ENCODE measurements at regions not wholly inside any gene's neighbourhood (a gene's known extent, or its start where the extent isn't known, plus 50 kb on each side); places are given as distances from the start of the nearest gene placed in this dataset.

DNA sequence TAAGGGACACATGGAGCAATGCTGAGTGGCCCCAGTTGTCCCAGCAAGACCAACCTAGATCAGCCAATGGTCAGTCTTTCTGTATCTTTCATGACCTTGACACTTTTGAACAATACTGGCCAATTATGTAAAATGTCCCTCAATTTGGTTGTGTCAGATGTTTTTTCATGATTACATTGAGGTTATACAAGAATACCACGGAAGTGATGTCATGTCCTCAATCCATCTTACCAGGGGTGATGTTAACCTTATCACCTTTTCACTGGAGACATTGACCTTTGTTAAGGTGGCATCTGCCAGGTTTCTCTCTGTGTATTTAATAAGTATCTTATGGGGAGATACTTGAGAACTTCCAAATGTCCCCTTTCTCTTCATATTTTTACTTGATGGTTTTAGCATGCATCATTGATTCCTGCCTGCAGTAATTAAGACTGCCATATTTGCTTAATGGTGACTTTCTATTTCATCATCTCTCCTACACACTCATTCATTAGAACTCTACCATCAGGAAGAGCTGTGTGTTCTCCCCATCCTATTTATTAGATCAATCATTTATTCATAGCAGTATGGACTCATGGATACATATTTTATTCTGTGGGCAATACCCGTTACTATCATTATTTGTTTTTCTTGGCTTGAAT is 64.7 kb upstream of the RFLNA start:
- Mint-ChIP-seq H3K27me3 (peaks cover 70% of the 10 kb centered on the region), H3K9me3 (peaks cover 6% of the 10 kb centered on the region), H3K4me1 (no peaks in the 10 kb centered on the region), H3K4me3 (no peak overlapping the region), H3K36me3 (ENCODE audit: insufficient read depth) (peaks cover 2% of the 10 kb centered on the region), H3K27ac (ENCODE audit: low read depth) (no peak overlapping the region)
- DNase-seq (ENCODE audit: low spot score in 2 of 2) (no peak), ATAC-seq (replicated peaks; ENCODE audit: extremely low read depth, poor library complexity, severe bottlenecking) (no peak)

GRCh38 chr12:124230789-124231188 is 64.1 kb upstream of the RFLNA start:
- H3K27ac Mint-ChIP-seq (ENCODE audit: low read depth) = no peak overlapping the region
- no peak for DNase-seq (ENCODE audit: low spot score in 2 of 2)
- H3K9me3 Mint-ChIP-seq = peaks cover 6% of the 10 kb centered on the region
- H3K36me3 Mint-ChIP-seq (ENCODE audit: insufficient read depth) = peaks cover 2% of the 10 kb centered on the region
- no peak for ATAC-seq (replicated peaks; ENCODE audit: extremely low read depth, poor library complexity, severe bottlenecking)
- H3K4me3 Mint-ChIP-seq = no peak overlapping the region
- peaks cover 66% of the 10 kb centered on the region for H3K27me3 Mint-ChIP-seq
- H3K4me1 Mint-ChIP-seq = no peaks in the 10 kb centered on the region

DNA sequence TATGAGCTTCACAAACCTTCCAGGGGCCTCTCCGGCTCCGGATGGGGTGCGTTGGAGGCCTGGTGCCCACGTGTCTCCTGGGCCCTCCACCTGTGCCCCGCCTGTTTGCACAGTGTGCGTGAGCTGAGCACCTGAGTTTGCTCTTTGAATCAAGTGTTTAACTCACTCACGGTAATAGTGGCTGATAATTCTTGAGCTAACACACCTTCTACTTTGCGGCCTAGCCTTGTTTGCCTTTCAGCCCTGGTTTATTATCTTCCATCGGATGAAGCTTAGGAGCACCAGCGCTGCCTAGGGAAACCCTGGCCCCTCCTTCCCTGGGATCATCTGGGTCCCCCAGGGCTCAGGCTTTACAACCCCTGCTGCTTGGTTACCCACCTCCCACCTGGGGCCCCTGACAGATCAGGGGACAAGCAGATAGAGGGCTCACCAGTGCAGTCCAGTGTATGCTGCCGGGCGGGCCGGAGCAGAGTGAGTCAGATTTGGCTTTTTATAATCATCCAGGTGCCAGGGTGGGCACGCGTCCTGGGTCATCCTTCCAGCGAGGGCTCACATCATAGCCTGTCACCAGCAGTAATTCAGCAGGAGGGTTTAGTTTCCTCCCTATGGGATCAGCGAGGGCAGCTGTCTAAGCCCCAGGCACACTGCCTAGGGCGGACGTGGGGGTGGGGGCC is 62.8 kb upstream of the RFLNA start:
- Mint-ChIP-seq H3K27ac (ENCODE audit: low read depth) (no peak overlapping the region), H3K27me3 (peaks cover 54% of the 10 kb centered on the region), H3K4me1 (no peaks in the 10 kb centered on the region), H3K4me3 (no peak overlapping the region), H3K36me3 (ENCODE audit: insufficient read depth) (peaks cover 2% of the 10 kb centered on the region), H3K9me3 (peaks cover 6% of the 10 kb centered on the region)
- ATAC-seq (replicated peaks; ENCODE audit: extremely low read depth, poor library complexity, severe bottlenecking) = no peak
- DNase-seq (ENCODE audit: low spot score in 2 of 2) = no peak

DNA sequence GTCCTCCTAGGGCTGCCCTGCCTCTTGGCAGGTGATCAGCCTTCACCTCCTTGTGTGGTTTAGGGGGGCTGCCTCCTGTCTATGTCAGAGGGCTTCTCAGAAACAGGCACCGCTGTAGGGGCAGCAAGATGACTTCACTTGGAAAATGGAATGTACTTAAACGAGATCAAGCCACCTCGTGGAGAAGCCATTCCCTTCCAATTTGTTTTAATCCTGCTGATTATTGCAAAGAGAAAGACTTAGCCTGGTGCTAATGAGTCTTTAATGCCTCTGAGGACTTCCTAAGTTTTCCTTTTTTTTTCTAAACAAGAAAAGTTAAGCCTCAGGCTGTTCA is 62.3 kb upstream of the RFLNA start:
- ATAC-seq (replicated peaks; ENCODE audit: extremely low read depth, poor library complexity, severe bottlenecking) = no peak

DNA sequence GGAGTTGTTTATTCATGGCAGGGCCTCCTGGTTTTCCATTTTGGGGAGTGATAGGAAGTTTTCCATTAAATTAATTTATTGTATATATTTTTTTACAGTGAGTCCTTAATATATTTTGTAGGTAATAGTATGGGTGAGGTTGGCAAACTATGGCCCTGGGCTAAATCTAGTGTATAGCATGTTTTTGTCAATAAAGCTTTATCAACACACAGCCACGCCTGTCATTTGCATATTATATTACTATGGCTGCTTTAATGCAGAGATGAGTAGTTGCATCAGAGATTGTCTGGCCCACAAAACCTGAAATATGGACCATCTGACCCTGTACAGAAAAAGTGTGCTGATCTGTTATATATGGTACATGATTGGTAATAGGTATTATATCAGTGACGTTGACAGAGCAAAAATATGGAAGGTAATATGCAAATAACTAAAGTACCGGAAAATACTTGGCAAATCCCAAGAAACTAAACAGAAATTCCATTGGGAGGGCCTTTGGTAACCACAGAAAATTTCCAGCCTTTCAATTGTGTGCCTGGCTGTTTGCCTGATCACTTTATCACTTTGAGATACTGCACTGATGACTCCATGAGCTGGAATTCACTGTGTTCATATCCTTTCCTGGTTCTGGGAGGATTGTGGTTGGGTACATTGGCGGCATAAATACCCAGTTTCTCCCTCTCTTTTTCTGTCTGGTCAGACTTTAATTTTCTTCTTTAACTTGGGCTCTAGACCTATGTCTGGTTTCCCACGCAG is 61.7 kb upstream of the RFLNA start:
- Mint-ChIP-seq H3K4me1 (no peaks in the 10 kb centered on the region), H3K27me3 (peaks cover 47% of the 10 kb centered on the region), H3K27ac (ENCODE audit: low read depth) (no peak overlapping the region), H3K9me3 (peaks cover 6% of the 10 kb centered on the region), H3K36me3 (ENCODE audit: insufficient read depth) (peaks cover 2% of the 10 kb centered on the region), H3K4me3 (no peak overlapping the region)
- no peak for DNase-seq (ENCODE audit: low spot score in 2 of 2)
- no peak for ATAC-seq (replicated peaks; ENCODE audit: extremely low read depth, poor library complexity, severe bottlenecking)

More for the DNA sequence above, 62.3 kb upstream of the RFLNA start:
- peaks cover 2% of the 10 kb centered on the region for H3K36me3 Mint-ChIP-seq (ENCODE audit: insufficient read depth)
- H3K4me1 Mint-ChIP-seq = no peaks in the 10 kb centered on the region
- DNase-seq (ENCODE audit: low spot score in 2 of 2) = no peak
- H3K27ac Mint-ChIP-seq (ENCODE audit: low read depth) = no peak overlapping the region
- peaks cover 6% of the 10 kb centered on the region for H3K9me3 Mint-ChIP-seq
- no peak overlapping the region for H3K4me3 Mint-ChIP-seq
- peaks cover 50% of the 10 kb centered on the region for H3K27me3 Mint-ChIP-seq

DNA sequence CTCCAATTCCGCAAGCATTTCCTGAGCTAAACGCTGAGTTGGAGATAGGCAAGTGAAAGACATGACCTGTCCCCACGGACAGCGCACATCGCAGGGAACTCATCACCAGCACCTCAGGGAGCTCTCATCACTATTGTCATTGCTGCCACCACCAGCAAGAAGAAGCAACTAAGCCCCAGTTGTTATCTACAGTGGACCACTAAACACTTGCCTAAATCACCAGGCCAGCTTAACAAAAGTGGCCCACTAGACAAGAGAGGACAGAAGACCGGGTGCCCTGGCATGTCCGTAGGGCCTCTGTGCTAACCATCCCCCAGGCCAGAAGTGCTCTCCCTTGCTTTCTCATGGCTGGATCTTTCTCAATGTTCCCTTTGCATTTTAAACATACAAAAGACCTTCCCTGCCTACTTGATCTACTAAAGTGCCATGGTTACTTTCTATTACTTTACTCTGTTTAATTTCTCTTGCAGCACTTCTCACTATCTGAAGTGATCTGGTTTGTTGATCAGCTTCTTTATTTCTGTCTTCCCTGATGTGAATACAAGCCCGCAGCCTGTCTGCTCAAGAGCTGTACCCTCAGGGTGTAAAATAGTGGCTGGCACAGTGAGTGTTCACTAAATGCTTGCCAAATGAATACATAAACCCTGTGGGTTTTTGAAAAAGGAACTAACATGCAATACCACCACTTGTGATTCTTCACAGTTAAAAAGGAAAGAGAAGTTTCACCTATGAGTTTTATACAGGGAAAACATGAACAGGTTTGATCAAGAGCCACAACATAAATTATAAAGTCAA is 60.9 kb upstream of the RFLNA start:
- Mint-ChIP-seq H3K9me3 (peaks cover 6% of the 10 kb centered on the region), H3K27ac (ENCODE audit: low read depth) (no peak overlapping the region), H3K4me1 (no peaks in the 10 kb centered on the region), H3K36me3 (ENCODE audit: insufficient read depth) (peaks cover 2% of the 10 kb centered on the region), H3K27me3 (peaks cover 47% of the 10 kb centered on the region), H3K4me3 (no peak overlapping the region)
- ATAC-seq (replicated peaks; ENCODE audit: extremely low read depth, poor library complexity, severe bottlenecking) (no peak), DNase-seq (ENCODE audit: low spot score in 2 of 2) (no peak)

DNA sequence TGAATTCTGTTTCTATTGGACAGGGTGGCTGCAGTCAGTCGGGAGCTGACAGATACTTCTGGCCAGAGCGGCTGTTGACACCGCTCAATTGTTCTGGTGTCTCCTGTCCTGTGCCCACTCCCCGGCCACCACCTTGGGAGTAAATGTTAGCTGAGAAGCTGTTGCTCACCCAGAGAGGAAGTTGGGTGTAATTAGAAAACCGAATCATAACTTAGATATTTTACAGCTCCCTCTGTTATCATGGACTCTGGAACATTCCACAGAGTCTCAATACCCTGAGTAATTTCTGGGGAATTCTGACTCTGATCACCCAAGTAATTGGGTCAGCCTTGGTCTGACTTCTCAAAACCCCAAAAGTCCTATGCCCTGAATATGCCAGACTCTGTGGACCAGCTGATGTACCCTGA is 58.3 kb upstream of the RFLNA start:
- peaks cover 35% of the 10 kb centered on the region for H3K27me3 Mint-ChIP-seq
- H3K4me3 Mint-ChIP-seq = no peak overlapping the region
- no peaks in the 10 kb centered on the region for H3K4me1 Mint-ChIP-seq
- no peak overlapping the region for H3K27ac Mint-ChIP-seq (ENCODE audit: low read depth)
- no peak for ATAC-seq (replicated peaks; ENCODE audit: extremely low read depth, poor library complexity, severe bottlenecking)
- peaks cover 2% of the 10 kb centered on the region for H3K36me3 Mint-ChIP-seq (ENCODE audit: insufficient read depth)
- H3K9me3 Mint-ChIP-seq = peaks cover 6% of the 10 kb centered on the region
- no peak for DNase-seq (ENCODE audit: low spot score in 2 of 2)

- Mint-ChIP-seq H3K4me1 (no peaks in the 10 kb centered on the region), H3K27ac (ENCODE audit: low read depth) (no peak overlapping the region), H3K27me3 (peaks cover 30% of the 10 kb centered on the region), H3K36me3 (ENCODE audit: insufficient read depth) (peaks cover 2% of the 10 kb centered on the region), H3K9me3 (peaks cover 6% of the 10 kb centered on the region), H3K4me3 (no peak overlapping the region)
- DNase-seq (ENCODE audit: low spot score in 2 of 2) = no peak
- no peak for ATAC-seq (replicated peaks; ENCODE audit: extremely low read depth, poor library complexity, severe bottlenecking)
Observed at GRCh38 chr12:124238886-124239285, 56.0 kb upstream of the RFLNA start.

- ATAC-seq (replicated peaks; ENCODE audit: extremely low read depth, poor library complexity, severe bottlenecking) (no peak), DNase-seq (ENCODE audit: low spot score in 2 of 2) (no peak)
- peaks cover 35% of the 10 kb centered on the region for H3K27me3 Mint-ChIP-seq
- H3K4me1 Mint-ChIP-seq = no peaks in the 10 kb centered on the region
- no peaks in the 10 kb centered on the region for H3K9me3 Mint-ChIP-seq
- H3K36me3 Mint-ChIP-seq (ENCODE audit: insufficient read depth) = no peaks in the 10 kb centered on the region
- no peak overlapping the region for H3K27ac Mint-ChIP-seq (ENCODE audit: low read depth)
- no peak overlapping the region for H3K4me3 Mint-ChIP-seq
Observed at GRCh38 chr12:124240493-124240892, 54.4 kb upstream of the RFLNA start.

GRCh38 chr12:124241776-124242528 is 52.9 kb upstream of the RFLNA start:
- no peak overlapping the region for H3K4me3 Mint-ChIP-seq
- no peaks in the 10 kb centered on the region for H3K9me3 Mint-ChIP-seq
- peaks cover 49% of the 10 kb centered on the region for H3K27me3 Mint-ChIP-seq
- DNase-seq (ENCODE audit: low spot score in 2 of 2) (no peak), ATAC-seq (replicated peaks; ENCODE audit: extremely low read depth, poor library complexity, severe bottlenecking) (no peak)
- no peaks in the 10 kb centered on the region for H3K36me3 Mint-ChIP-seq (ENCODE audit: insufficient read depth)
- H3K27ac Mint-ChIP-seq (ENCODE audit: low read depth) = no peak overlapping the region
- no peaks in the 10 kb centered on the region for H3K4me1 Mint-ChIP-seq

GRCh38 chr12:124242529-124243065 is 52.3 kb upstream of the RFLNA start:
- peaks cover 56% of the 10 kb centered on the region for H3K27me3 Mint-ChIP-seq
- no peaks in the 10 kb centered on the region for H3K36me3 Mint-ChIP-seq (ENCODE audit: insufficient read depth)
- ATAC-seq (replicated peaks; ENCODE audit: extremely low read depth, poor library complexity, severe bottlenecking) = no peak
- H3K9me3 Mint-ChIP-seq = no peaks in the 10 kb centered on the region
- H3K27ac Mint-ChIP-seq (ENCODE audit: low read depth) = no peak overlapping the region
- H3K4me3 Mint-ChIP-seq = no peak overlapping the region
- no peaks in the 10 kb centered on the region for H3K4me1 Mint-ChIP-seq
- DNase-seq (ENCODE audit: low spot score in 2 of 2) = no peak

GRCh38 chr12:124243936-124244335 is 51.0 kb upstream of the RFLNA start:
- Mint-ChIP-seq H3K4me1 (no peaks in the 10 kb centered on the region), H3K27ac (ENCODE audit: low read depth) (no peak overlapping the region), H3K36me3 (ENCODE audit: insufficient read depth) (no peaks in the 10 kb centered on the region), H3K27me3 (peaks cover 59% of the 10 kb centered on the region), H3K9me3 (no peaks in the 10 kb centered on the region), H3K4me3 (no peak overlapping the region)
- DNase-seq (ENCODE audit: low spot score in 2 of 2) (no peak), ATAC-seq (replicated peaks; ENCODE audit: extremely low read depth, poor library complexity, severe bottlenecking) (no peak)

Measured in central memory CD8-positive, alpha-beta T cell (primary cell).